GM12878 (cell line): ENCODE measurements at regions not wholly inside any gene's neighbourhood (a gene's known extent, or its start where the extent isn't known, plus 50 kb on each side); places are given as distances from the start of the nearest gene placed in this dataset.

Source experiments
- ATAC-seq: fragments of 200-7000 bp; cut with Tn5 transposase; 3 replicates; pipeline ENCODE4 v1.9.1; 2020; ENCODE audit warnings: mild to moderate bottlenecking, moderate library complexity
- BruUV-seq: library from RNA; stranded (reverse); fragments of 400-500 nt; replicated peaks from 2 replicates; lab custom pipeline; 2021; lab: Mats Ljungman, UMichigan
- CTCF ChIA-PET: fragments of 300-600 bp; sonication (Branson Sonifier 250); formaldehyde crosslinking; extraction: SDS; loops from one replicate; lab custom pipeline; 2021; ENCODE audit warnings: inconsistent platforms; lab: Yijun Ruan, JAX
- POLR2A ChIA-PET: fragments of 350-600 bp; formaldehyde crosslinking; extraction: SDS; loops from one replicate; lab custom pipeline; 2021; ENCODE audit warnings: inconsistent platforms; lab: Charles Lee
- RAD21 ChIA-PET: fragments of 300-600 bp; sonication (Branson Sonifier 250); formaldehyde crosslinking; loops from one replicate; lab custom pipeline; 2023; ENCODE audit warnings: antibody characterized with exemption; ENCODE audit not compliant: unreplicated experiment; lab: Charles Lee
- SMC1A ChIA-PET: fragments of 300-600 bp; sonication (Branson Sonifier 250); formaldehyde crosslinking; loops from one replicate; lab custom pipeline; 2023; ENCODE audit not compliant: unreplicated experiment, uncharacterized antibody; lab: Charles Lee
- DNase-seq: peaks from one replicate; pipeline ENCODE4 v3.0.0-alpha.2; 2011; ENCODE audit warnings: low read depth, low spot score
- FAIRE-seq: peaks from 3 replicates; lab custom pipeline; 2011; peaks lifted over from hg19 to GRCh38; lab: Jason Lieb, UNC
- H2AFZ ChIP-seq: 2 replicates; pipeline ENCODE4 v1.6.0; 2011; ENCODE audit warnings: low read depth, low read length, control low read depth; ENCODE audit not compliant: control insufficient read depth
- H3K27ac ChIP-seq: 2 replicates; pipeline ENCODE4 v1.5.1; 2011; ENCODE audit warnings: control low read depth; ENCODE audit not compliant: control insufficient read depth, insufficient read depth
- H3K27me3 ChIP-seq, 2 experiments: replicated peaks in 1 of 2; 2 replicates each; pipeline versions ENCODE4 v1.6.0 to v1.6.1; 2011; ENCODE audit warnings: low read length in 1 of 2; ENCODE audit not compliant: control insufficient read depth in 2 of 2, insufficient read depth in 2 of 2
- H3K36me3 ChIP-seq, 2 experiments: 2 replicates each; pipeline ENCODE4 v1.5.1; 2011; ENCODE audit warnings: low read length in 1 of 2; ENCODE audit not compliant: control insufficient read depth in 2 of 2, insufficient read depth in 2 of 2
- H3K4me1 ChIP-seq: 2 replicates; pipeline ENCODE4 v1.6.1; 2011; ENCODE audit warnings: mild to moderate bottlenecking, low read length, moderate library complexity, mixed read lengths; ENCODE audit not compliant: control insufficient read depth, insufficient read depth
- H3K4me2 ChIP-seq: 2 replicates; pipeline ENCODE4 v1.6.0; 2011; ENCODE audit warnings: control low read depth; ENCODE audit not compliant: control insufficient read depth, insufficient read depth
- H3K4me3 ChIP-seq: fragments of 200-600 bp; sonication (generic); 2 replicates; pipeline ENCODE4 v1.5.1; 2016
- H3K79me2 ChIP-seq: 2 replicates; pipeline ENCODE4 v1.6.0; 2011; ENCODE audit warnings: low read length; ENCODE audit not compliant: control insufficient read depth, insufficient read depth
- H3K9ac ChIP-seq: 2 replicates; pipeline ENCODE4 v1.8.0; 2011; ENCODE audit warnings: low read length, control low read depth, mixed read lengths; ENCODE audit not compliant: control insufficient read depth, insufficient read depth
- H3K9me3 ChIP-seq: replicated peaks from 3 replicates; pipeline ENCODE4 v1.5.1; 2011; ENCODE audit warnings: mild to moderate bottlenecking, low read length; ENCODE audit not compliant: control insufficient read depth, insufficient read depth
- H4K20me1 ChIP-seq: 2 replicates; pipeline ENCODE4 v1.6.0; 2011; ENCODE audit not compliant: control insufficient read depth, insufficient read depth
- ASH2L ChIP-seq: fragments of 300-600, 200-600 bp; sonication (generic); IDR thresholded peaks from 2 replicates; pipeline ENCODE4 v1.6.1; 2017; ENCODE audit warnings: low read depth, mild to moderate bottlenecking, borderline replicate concordance
- CREM ChIP-seq: IDR thresholded peaks from 2 replicates; pipeline ENCODE4 v1.6.1; 2014; ENCODE audit warnings: antibody characterized with exemption, low read depth
- EZH2 ChIP-seq: IDR thresholded peaks from 2 replicates; pipeline ENCODE4 v1.6.1; 2012; ENCODE audit warnings: low read depth, mild to moderate bottlenecking, control low read depth, inconsistent platforms, low read length, borderline replicate concordance; ENCODE audit not compliant: control insufficient read depth
- MAX ChIP-seq: IDR thresholded peaks from 2 replicates; pipeline ENCODE4 v1.6.1; 2012; ENCODE audit warnings: low read depth, low read length, improper control_type of control experiment
- MYC ChIP-seq: IDR thresholded peaks from 2 replicates; pipeline ENCODE4 v1.6.1; 2011; ENCODE audit warnings: mild to moderate bottlenecking, low read length, moderate library complexity, inconsistent platforms; ENCODE audit not compliant: insufficient read depth, insufficient replicate concordance, insufficient read length, severe bottlenecking
- NFYB ChIP-seq: IDR thresholded peaks from 2 replicates; pipeline ENCODE4 v1.6.1; 2011; ENCODE audit warnings: low read depth, mild to moderate bottlenecking, low read length, improper control_type of control experiment, moderate library complexity; ENCODE audit not compliant: insufficient read depth
- SMARCA5 ChIP-seq: fragments of 450-650 bp; IDR thresholded peaks from 2 replicates; pipeline ENCODE4 v1.6.1; 2017; ENCODE audit warnings: mild to moderate bottlenecking
- SMC3 ChIP-seq: IDR thresholded peaks from 2 replicates; pipeline ENCODE4 v1.6.1; 2011; ENCODE audit warnings: low read length, improper control_type of control experiment, borderline replicate concordance
- STAT1 ChIP-seq: fragments of 450-650 bp; conservative IDR thresholded peaks from 2 replicates; pipeline ENCODE4 v1.6.1; 2014; ENCODE audit warnings: antibody characterized with exemption, mild to moderate bottlenecking
- YY1 ChIP-seq: IDR thresholded peaks from 2 replicates; pipeline ENCODE4 v1.6.1; 2011; ENCODE audit warnings: low read depth, mild to moderate bottlenecking, low read length
- ZNF622 ChIP-seq: fragments of 450-650 bp; IDR thresholded peaks from 2 replicates; pipeline ENCODE4 v1.6.1; 2017; ENCODE audit warnings: mild to moderate bottlenecking, inconsistent platforms
- WGBS: methylation state at CpG from one replicate; pipeline ENCODE4 v1.1.6; 2016; ENCODE audit warnings: low lambda C conversion rate; ENCODE audit not compliant: insufficient replicate concordance, insufficient coverage; ENCODE audit errors: missing lambda C conversion rate; 5-methylcytosine and 5-hydroxymethylcytosine counted together
- in situ Hi-C: fragments of 300-500 bp; cut with MboI; formaldehyde crosslinking; loops from 9 replicates; pipeline ENCODE4 v1.14.3; 2018; ENCODE audit warnings: mixed read lengths
- intact Hi-C: fragments of 100-400 bp; cut with micrococcal nuclease; formaldehyde crosslinking; loops from one replicate; pipeline ENCODE4 v1.14.2; 2022; ENCODE audit not compliant: unreplicated experiment

DNA sequence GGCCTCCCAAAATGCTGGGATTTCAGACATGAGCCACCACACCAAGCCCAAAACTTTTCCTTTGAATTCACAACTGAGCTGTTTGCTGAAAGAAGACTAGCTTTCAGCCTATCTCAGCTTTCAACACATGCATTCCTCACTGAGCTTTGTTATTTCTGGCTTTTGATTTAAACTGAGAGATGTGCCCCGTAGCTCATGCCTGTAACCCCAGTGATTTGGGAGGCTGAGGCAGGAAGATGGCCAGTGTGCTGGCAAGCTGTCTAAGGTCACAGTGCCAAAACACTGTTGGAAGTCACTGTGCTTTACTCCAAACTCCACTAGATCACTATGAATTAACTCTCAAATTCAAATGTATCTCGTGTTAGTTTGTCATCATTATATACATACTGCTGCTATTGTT is 779.5 kb downstream of the TRIML1 start:
- ChIA-PET POLR2A (interaction anchor here (0.6 kb wide), 1 partner anchor 422 kb away, joined by 5 read pairs; no protein-coding TSS in a partner anchor), SMC1A (no interaction called here), RAD21 (no interaction called here), CTCF (no interaction called here)
- no peak overlapping the region for H3K4me2 ChIP-seq
- 0% methylated on average over 2 of the region's 2 CpGs for WGBS
- H3K4me3 ChIP-seq = no peak overlapping the region
- BruUV-seq = no TSS peak
- H3K4me1 ChIP-seq = no peaks in the 10 kb centered on the region
- FAIRE-seq = no peak
- H3K27me3 ChIP-seq = no peaks in the 10 kb centered on the region
- H3K9me3 ChIP-seq = no peaks in the 10 kb centered on the region
- in situ Hi-C loops (no loop called here), intact Hi-C loops (no loop called here)
- H3K9ac ChIP-seq = no peak overlapping the region
- no peak for DNase-seq
- ATAC-seq = no peak
- no peaks in the 10 kb centered on the region for H3K36me3 ChIP-seq
- no peaks in the 10 kb centered on the region for H4K20me1 ChIP-seq
- H3K27ac ChIP-seq = no peak overlapping the region
- H2AFZ ChIP-seq = no peak overlapping the region
- H3K79me2 ChIP-seq = no peaks in the 10 kb centered on the region
- TF ChIP-seq CREM (no peak), ZNF622 (no peak), STAT1 (no peak), YY1 (no peak), SMARCA5 (no peak), MAX (no peak), EZH2 (no peak), SMC3 (no peak), ASH2L (no peak), MYC (no peak), NFYB (no peak)
